Activated T-helper 17 cell treated with anti-CD3 and anti-CD28 coated beads, Interleukin-2, amount 50 U/mL, for 72 hours (primary cell): ENCODE measurements at regions not wholly inside any gene's neighbourhood (a gene's known extent, or its start where the extent isn't known, plus 50 kb on each side); places are given as distances from the start of the nearest gene placed in this dataset.
"Not testable (repeated sequence)": the region's sequence is repeated elsewhere in the genome, so short reads cannot be mapped to it uniquely, and the experiment has no call there.

Experiments used
- ATAC-seq: fragments of 150-1000 bp; cut with Tn5 transposase; replicated peaks from 2 replicates; pipeline ENCODE4 v1.10.0; 2021; ENCODE audit warnings: mild to moderate bottlenecking, moderate library complexity
- H3K27ac Mint-ChIP-seq: one replicate; pipeline ENCODE4 v1.8.0; 2022; ENCODE audit warnings: mixed read lengths
- H3K27me3 Mint-ChIP-seq: one replicate; pipeline ENCODE4 v1.8.0; 2022; ENCODE audit warnings: mixed read lengths
- H3K36me3 Mint-ChIP-seq: one replicate; pipeline ENCODE4 v1.8.0; 2022; ENCODE audit warnings: low read depth, mild to moderate bottlenecking, mixed read lengths
- H3K4me1 Mint-ChIP-seq: one replicate; pipeline ENCODE4 v1.8.0; 2022; ENCODE audit warnings: mixed read lengths
- H3K4me3 Mint-ChIP-seq: one replicate; pipeline ENCODE4 v1.8.0; 2022; ENCODE audit warnings: mild to moderate bottlenecking, mixed read lengths
- H3K9me3 Mint-ChIP-seq: one replicate; pipeline ENCODE4 v1.8.0; 2022; ENCODE audit warnings: mixed read lengths

DNA sequence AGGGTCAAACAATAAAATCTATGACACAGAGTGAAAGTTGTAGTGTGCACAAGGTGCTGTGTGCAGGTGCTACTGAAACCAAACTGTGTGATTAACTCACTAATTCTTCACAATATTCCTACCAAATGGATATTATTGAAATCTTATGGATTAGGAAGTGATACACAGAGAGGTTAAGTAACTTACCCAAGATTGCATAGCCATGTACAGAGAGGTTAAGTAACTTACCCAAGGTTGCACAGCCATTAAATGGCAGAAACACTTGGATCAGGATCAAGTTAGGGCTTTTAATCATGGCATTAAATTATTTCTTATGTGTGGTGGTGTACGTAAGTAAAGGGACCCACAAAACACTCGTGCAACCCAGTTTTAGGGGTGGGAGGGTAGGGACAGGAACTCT, 771.4 kb downstream of the AACS start:
- no peaks in the 10 kb centered on the region for H3K27me3 Mint-ChIP-seq
- no peak overlapping the region for H3K4me3 Mint-ChIP-seq
- peaks cover 10% of the 10 kb centered on the region for H3K9me3 Mint-ChIP-seq
- H3K4me1 Mint-ChIP-seq: no peaks in the 10 kb centered on the region
- H3K36me3 Mint-ChIP-seq: no peaks in the 10 kb centered on the region
- H3K27ac Mint-ChIP-seq: no peak overlapping the region
- no peak for ATAC-seq

DNA sequence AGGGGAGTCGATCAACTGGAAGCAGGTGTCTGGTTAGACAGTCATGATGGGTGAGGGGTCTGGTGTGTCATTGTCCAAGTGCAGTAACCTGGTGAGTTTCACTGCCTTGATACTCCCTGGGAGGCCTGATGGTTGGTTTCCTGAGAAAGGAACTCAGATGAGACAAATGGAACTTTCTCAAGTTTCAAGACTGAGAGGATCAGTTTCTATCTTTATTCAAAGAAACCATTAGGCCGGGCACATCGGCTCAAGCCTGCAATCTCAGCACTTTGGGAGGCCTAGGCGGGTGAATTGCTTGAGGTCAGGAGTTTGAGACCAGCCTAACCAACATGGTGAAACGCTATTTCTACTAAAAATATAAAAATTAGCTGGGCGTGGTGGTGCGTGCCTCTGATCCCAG, 776.1 kb downstream of the AACS start:
- no peaks in the 10 kb centered on the region for H3K4me1 Mint-ChIP-seq
- peaks cover 3% of the 10 kb centered on the region for H3K27me3 Mint-ChIP-seq
- no peak overlapping the region for H3K4me3 Mint-ChIP-seq
- ATAC-seq: no peak
- no peaks in the 10 kb centered on the region for H3K36me3 Mint-ChIP-seq
- H3K27ac Mint-ChIP-seq: no peak overlapping the region
- H3K9me3 Mint-ChIP-seq: peaks cover 6% of the 10 kb centered on the region

DNA sequence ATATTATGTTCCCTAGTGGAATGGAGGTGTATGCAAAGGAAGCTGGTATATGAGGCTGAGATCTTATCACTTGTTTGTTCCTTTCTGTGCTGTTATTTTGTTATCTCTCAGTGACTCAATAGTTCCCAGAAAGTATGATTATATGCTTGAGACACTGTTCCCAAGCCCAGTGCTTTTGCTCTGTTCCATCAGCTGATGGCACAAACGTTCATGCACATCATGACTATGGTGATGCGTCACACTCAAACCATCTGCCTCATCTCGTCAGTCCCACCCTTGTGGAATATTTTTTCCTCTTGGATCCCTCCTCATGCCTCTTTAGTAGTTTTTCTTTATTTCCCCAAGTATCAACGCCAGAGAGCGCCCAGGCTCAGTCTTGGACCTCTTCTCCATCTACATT, 786.9 kb downstream of the AACS start:
- Mint-ChIP-seq H3K4me3 (no peak overlapping the region), H3K9me3 (peaks cover 1% of the 10 kb centered on the region), H3K36me3 (no peaks in the 10 kb centered on the region), H3K4me1 (no peaks in the 10 kb centered on the region), H3K27me3 (no peaks in the 10 kb centered on the region), H3K27ac (no peak overlapping the region)
- ATAC-seq: no peak

DNA sequence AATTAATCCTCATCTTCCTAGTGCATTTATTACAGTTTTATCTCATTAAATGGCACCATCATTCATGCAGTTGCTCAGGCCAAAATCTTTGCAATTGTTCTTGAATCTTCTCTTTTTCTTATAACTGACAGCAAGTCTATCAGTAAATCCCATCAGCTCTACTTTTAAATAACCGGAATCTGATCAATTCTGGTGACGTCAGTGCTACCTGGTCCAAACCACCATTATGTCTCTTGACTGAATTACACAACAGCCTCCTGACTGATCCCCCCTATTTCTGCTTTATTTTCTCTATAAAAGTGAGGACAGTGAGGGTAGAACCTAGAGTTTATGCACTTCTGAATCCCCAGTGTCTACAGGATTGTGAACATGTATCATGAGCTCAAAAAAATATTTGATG, 787.4 kb downstream of the AACS start:
- Mint-ChIP-seq H3K4me1 (no peaks in the 10 kb centered on the region), H3K27me3 (no peaks in the 10 kb centered on the region), H3K36me3 (no peaks in the 10 kb centered on the region), H3K4me3 (no peak overlapping the region), H3K9me3 (no peaks in the 10 kb centered on the region), H3K27ac (no peak overlapping the region)
- no peak for ATAC-seq

DNA sequence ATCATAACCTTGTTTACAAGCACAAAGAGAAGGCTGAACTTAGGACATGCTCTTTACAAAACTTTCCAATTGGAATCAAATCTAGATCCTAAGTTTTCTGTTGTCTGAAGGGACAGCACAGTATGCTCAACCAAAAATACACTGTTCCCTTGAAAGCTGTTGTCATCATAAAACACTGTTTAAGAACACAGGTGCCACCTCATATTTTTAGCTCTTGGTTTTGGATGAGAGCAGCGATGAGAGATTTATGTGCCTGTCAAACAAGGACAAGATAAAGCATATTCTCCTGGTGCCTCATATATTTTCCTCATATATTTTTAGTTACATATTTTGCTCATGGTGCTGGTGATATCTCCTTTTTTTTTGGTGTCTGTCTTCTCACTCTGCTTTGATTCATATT, 788.4 kb downstream of the AACS start:
- no peaks in the 10 kb centered on the region for H3K27me3 Mint-ChIP-seq
- ATAC-seq: no peak
- H3K4me1 Mint-ChIP-seq: no peaks in the 10 kb centered on the region
- no peak overlapping the region for H3K27ac Mint-ChIP-seq
- no peak overlapping the region for H3K4me3 Mint-ChIP-seq
- H3K36me3 Mint-ChIP-seq: no peaks in the 10 kb centered on the region
- no peaks in the 10 kb centered on the region for H3K9me3 Mint-ChIP-seq

DNA sequence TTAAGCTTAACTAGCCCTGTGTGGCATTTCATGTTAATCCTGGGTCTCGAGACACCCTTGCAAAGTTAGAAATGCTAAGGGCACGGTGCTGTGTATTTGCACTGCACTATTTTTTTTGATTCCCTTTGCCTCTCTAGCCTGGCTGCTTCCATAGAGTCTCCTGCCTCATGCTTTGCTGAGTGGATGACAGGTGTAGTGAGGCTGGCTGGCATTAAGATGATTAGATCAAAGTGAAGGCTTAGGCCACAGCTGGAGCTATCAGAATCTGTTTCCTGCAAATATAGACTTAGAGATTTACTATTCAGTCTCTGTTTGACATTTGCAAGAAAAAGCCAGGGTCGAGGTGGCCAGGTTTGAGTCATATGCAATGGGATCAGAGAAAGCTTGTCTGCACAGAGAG, 791.1 kb downstream of the AACS start:
- ATAC-seq: no peak
- H3K4me3 Mint-ChIP-seq: no peak overlapping the region
- H3K9me3 Mint-ChIP-seq: peaks cover 4% of the 10 kb centered on the region
- H3K36me3 Mint-ChIP-seq: no peaks in the 10 kb centered on the region
- H3K27ac Mint-ChIP-seq: no peak overlapping the region
- peaks cover 10% of the 10 kb centered on the region for H3K27me3 Mint-ChIP-seq
- no peaks in the 10 kb centered on the region for H3K4me1 Mint-ChIP-seq

DNA sequence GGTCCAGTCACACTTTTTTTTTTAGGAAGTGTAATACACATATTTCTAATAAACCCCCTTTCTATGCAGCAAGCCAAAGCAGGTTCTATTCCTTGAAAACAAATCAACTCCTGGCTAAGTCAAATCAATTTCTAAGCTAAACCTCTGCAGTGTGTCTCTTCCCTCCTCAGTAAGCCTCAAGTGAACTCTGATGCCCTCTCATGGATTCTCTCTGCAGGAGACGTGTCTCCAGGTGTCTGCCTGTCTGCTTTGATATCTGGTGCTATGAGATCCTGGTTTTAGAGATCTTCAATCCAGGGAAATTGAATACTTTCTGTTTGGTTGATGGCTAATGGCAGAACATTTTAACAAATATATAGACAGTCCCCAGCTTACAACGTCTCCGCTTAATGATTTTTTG, 791.7 kb downstream of the AACS start:
- no peak overlapping the region for H3K4me3 Mint-ChIP-seq
- H3K4me1 Mint-ChIP-seq: no peaks in the 10 kb centered on the region
- no peak overlapping the region for H3K27ac Mint-ChIP-seq
- peaks cover 10% of the 10 kb centered on the region for H3K27me3 Mint-ChIP-seq
- H3K9me3 Mint-ChIP-seq: peaks cover 4% of the 10 kb centered on the region
- no peaks in the 10 kb centered on the region for H3K36me3 Mint-ChIP-seq
- no peak for ATAC-seq

DNA sequence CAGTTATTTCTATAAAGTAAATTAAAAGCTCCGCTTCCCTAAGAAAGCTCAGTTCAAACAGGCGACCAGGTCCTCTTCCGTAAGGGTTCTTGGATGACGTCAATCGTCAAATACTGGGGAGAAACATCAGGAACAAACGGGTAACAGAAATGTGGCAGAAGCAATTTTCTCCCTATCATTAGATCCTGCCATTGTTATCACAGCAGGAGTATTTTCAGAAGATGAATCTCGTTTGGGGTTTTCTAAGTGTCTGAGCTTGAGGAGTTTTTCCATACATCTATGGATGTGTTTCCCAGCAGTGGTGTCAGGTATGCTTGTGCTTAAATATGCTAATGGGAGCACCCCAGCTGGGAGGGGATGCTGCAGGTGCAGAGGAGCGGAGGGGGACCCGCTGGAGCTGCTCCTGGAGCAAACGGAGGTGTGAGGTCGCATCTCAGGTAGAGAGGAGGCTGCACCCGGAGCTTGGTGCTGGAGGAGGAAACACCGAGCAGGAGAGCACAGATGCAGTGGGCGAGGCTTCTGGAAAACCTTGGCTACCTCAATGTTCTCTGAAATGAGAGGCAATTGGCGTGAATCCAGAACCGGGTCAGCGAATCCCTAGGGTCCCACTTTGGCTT, 795.5 kb downstream of the AACS start:
- Mint-ChIP-seq H3K4me1 (no peaks in the 10 kb centered on the region), H3K36me3 (no peaks in the 10 kb centered on the region), H3K27ac (no peak overlapping the region), H3K27me3 (peaks cover 10% of the 10 kb centered on the region), H3K9me3 (peaks cover 7% of the 10 kb centered on the region), H3K4me3 (no peak overlapping the region)
- ATAC-seq: no peak

DNA sequence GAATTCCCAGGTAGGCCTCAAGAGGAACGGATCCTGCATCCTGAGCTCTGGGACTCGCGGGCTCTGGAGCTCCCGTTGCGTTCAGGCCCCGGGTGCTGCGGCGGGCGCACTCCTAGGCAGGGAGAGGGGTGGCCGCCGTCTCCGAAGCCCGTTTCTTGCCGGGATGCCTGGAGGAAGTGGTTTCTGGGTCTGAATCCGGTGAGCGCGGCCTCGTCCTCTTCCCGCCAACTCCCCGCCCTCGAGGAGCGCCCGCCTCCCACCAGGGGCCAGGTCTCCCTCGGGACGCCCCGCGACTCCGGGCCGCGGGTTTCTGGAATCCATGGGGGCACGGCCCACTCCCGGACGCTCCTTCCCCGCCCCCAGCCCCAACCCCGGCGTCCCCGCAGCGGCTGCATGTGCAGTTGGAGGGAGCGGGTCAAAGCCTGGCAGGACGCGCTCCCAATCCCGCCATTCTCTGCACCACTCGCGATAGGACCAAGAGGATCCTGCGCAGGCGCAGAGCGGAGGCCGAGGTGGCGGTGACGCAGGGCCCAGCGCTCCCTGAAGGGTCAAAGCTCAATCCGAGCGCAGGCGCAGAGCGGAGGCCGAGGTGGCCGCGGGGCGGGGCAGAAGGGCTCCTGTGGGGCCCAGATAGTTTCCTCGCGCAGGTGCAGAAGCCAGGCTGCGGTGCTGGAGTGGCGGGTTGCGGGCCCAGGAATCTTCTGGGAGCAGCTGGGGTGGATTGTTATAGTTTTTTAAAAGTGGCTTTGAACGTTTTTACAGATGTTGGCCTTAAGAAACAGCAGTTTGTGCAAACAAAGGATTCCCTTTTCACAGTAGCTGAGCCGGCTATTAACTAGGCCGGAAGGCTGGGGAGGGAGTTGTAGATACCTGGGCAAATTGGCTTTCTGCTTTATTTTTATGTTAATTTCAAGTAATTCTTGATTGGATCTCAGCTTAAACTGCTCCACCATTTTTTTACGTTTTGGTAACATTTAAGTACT, 796.4 kb downstream of the AACS start:
- Mint-ChIP-seq H3K27ac (no peak overlapping the region), H3K4me1 (no peaks in the 10 kb centered on the region), H3K27me3 (peaks cover 10% of the 10 kb centered on the region), H3K36me3 (no peaks in the 10 kb centered on the region), H3K9me3 (peaks cover 7% of the 10 kb centered on the region), H3K4me3 (no peak overlapping the region)
- no peak for ATAC-seq

DNA sequence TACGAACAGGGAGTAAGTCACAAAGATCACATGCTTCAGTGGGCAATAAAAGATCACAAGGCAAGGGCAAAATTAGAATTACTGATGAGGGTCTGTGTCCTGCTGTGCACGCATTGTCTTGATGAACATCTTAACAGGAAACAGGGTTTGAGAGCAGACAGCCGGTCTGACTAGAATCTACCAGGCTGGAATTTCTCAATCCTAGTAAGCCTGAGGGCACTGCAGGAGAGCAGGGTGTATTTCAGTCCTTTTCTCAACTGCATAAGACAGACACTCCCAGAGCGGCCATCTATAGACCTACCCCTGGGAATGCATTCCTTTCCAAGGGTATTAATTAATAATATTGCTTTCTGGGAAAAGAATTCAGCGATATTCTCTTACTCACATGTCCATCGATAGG, 800.0 kb downstream of the AACS start:
- H3K4me3 Mint-ChIP-seq, H3K27ac Mint-ChIP-seq, H3K4me1 Mint-ChIP-seq, H3K27me3 Mint-ChIP-seq, ATAC-seq, H3K9me3 Mint-ChIP-seq, H3K36me3 Mint-ChIP-seq: not testable (repeated sequence)

DNA sequence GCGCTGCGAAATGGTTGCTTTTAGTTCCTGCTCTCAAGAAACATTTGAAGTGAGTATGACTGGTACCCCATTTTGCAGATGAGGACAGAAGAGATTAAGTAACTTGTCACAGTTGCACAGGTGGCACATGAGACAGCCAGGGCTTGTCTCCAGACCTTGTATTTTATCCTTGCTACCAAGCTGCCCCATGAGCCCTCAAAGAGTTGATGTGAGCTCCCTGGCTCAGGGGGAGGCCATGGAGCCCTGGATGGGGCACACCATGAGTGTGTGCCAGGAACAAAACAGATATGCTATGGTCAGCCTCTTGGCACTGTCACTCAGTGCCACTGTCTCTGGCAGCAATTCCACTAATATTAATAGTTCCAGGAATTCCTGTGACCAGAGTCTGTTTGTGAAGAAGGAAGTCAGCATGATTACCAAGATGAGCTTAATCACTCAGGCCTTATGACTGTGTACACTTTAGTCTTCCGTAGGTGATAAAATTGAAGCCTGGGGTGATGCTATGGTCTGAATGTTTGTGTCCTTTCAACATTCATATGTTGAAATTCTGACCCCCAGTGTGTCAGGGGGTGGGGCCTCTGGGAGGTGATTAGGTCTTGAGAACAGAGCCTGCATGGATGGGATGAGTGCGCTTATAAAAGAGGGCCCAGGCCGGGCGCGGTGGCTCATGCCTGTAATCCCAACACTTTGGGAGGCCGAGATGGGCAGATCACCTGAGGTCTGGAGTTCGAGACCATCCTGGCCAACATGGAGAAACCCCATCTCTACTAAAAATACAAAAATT, 806.8 kb downstream of the AACS start:
- no peaks in the 10 kb centered on the region for H3K27me3 Mint-ChIP-seq
- no peak for ATAC-seq
- H3K27ac Mint-ChIP-seq: no peak overlapping the region
- H3K36me3 Mint-ChIP-seq: no peaks in the 10 kb centered on the region
- H3K4me1 Mint-ChIP-seq: no peaks in the 10 kb centered on the region
- peaks cover 4% of the 10 kb centered on the region for H3K9me3 Mint-ChIP-seq
- no peak overlapping the region for H3K4me3 Mint-ChIP-seq

DNA sequence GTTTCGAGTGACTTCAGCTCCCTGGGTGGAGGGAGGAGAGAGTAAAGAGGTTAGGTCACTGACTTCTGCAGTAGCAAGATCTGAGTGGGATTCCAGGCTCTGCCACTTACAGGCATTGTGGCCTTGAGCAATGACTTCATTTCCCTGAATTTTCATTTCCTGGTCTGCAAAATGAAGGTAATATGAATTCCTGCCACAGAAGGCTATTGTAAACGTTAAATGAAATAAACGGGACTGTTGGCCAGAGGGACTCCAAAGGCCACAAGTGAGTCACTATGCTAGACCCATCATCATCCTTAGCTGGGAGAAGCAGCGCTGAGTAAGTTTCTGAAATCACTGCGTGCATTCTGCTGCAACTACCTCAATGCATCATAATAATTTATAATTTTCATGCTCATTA, 807.8 kb downstream of the AACS start:
- Mint-ChIP-seq H3K4me3 (no peak overlapping the region), H3K27me3 (no peaks in the 10 kb centered on the region), H3K9me3 (peaks cover 4% of the 10 kb centered on the region), H3K27ac (no peak overlapping the region), H3K36me3 (no peaks in the 10 kb centered on the region), H3K4me1 (no peaks in the 10 kb centered on the region)
- ATAC-seq: no peak

DNA sequence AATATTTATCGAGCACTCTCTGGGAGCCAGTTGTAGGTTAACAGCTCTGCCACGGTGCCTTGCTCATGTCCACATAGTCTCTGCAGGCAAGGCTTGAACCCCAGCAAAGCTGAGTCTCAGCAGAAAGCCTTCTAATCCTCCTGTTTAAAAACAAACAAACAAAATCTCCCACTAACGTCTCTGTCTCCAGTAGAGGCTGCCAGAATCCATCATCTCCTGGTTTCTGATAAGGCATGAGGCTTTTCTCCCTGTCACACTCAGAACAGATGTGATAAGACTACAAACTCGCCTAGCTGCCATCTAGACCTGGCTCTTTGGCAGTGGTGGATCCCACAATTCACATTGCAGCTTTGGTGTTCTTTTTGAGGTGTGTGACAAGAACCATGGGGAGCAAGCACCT, 813.2 kb downstream of the AACS start:
- no peak overlapping the region for H3K27ac Mint-ChIP-seq
- no peaks in the 10 kb centered on the region for H3K4me1 Mint-ChIP-seq
- H3K27me3 Mint-ChIP-seq: no peaks in the 10 kb centered on the region
- peaks cover 4% of the 10 kb centered on the region for H3K9me3 Mint-ChIP-seq
- H3K4me3 Mint-ChIP-seq: no peak overlapping the region
- H3K36me3 Mint-ChIP-seq: no peaks in the 10 kb centered on the region
- ATAC-seq: no peak

DNA sequence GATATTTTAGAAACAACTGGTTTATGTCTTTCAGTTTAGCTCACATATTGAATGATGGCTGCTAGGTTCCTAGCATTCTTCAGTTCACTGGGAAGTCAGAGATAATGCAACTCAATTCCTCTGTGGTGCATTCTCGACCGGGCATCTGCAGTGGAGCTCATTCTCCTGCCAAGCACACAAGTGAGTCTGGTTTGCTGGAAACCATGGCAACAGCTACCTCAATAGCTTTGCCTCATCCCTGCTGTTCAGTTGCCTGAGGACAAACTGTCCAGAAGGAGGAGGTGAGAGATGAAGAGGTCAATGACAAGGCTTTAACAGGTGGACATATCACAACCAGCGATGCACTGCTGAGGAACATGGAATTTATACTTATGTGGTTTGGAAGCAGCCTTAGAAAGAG, 816.9 kb downstream of the AACS start:
- Mint-ChIP-seq H3K4me1 (no peaks in the 10 kb centered on the region), H3K4me3 (no peak overlapping the region)

DNA sequence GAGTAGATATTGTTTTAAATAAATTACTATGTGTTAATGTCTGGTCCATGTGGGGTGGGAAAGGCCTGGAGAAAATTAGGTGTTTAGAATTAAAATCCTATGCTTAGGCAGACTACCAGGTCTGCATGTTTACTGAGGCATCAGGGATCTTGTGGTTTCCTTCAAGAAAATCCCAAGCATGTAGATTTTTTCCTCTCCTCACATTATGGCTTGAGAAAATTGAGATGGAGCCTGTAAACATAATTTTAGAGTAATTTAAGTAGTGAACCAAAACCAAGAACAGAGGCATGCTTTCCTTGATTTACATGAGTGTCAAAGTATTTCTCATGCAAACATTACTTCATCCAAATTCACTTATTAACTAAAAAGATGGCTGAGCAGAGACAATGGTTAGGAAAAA, 823.7 kb downstream of the AACS start:
- no peak overlapping the region for H3K27ac Mint-ChIP-seq
- no peak overlapping the region for H3K4me3 Mint-ChIP-seq
- no peak for ATAC-seq
- peaks cover 3% of the 10 kb centered on the region for H3K27me3 Mint-ChIP-seq
- no peaks in the 10 kb centered on the region for H3K4me1 Mint-ChIP-seq
- no peaks in the 10 kb centered on the region for H3K36me3 Mint-ChIP-seq
- H3K9me3 Mint-ChIP-seq: peaks cover 19% of the 10 kb centered on the region

More for the DNA sequence above, 816.9 kb downstream of the AACS start:
- no peak overlapping the region for H3K27ac Mint-ChIP-seq
- no peaks in the 10 kb centered on the region for H3K27me3 Mint-ChIP-seq
- H3K9me3 Mint-ChIP-seq: peaks cover 9% of the 10 kb centered on the region
- ATAC-seq: no peak
- no peaks in the 10 kb centered on the region for H3K36me3 Mint-ChIP-seq
